H1 (cell line): ENCODE measurements at regions not wholly inside any gene's neighbourhood (a gene's known extent, or its start where the extent isn't known, plus 50 kb on each side); places are given as distances from the start of the nearest gene placed in this dataset.

Experiments used
- CTCF ChIA-PET: fragments of 300-600 bp; sonication (Branson Sonifier 250); formaldehyde crosslinking; loops from one replicate; lab custom pipeline; 2021; ENCODE audit not compliant: partially characterized antibody; lab: Charles Lee
- POLR2A ChIA-PET: fragments of 300-600 bp; sonication (Branson Sonifier 250); formaldehyde crosslinking; loops from one replicate; lab custom pipeline; 2021; ENCODE audit warnings: inconsistent platforms; ENCODE audit not compliant: partially characterized antibody; lab: Charles Lee
- DNase-seq, 2 experiments: peaks; one replicate each; pipeline versions ENCODE4 v3.0.0 to v3.0.0-alpha.2; 2010 to 2022; ENCODE audit warnings: low spot score in 2 of 2, low read depth in 1 of 2, mixed read lengths in 1 of 2
- FAIRE-seq: peaks from 2 replicates; lab custom pipeline; 2011; peaks lifted over from hg19 to GRCh38; lab: Jason Lieb, UNC
- H2AFZ ChIP-seq: 2 replicates; pipeline ENCODE4 v1.8.1; 2012; ENCODE audit warnings: low read length, inconsistent platforms
- H2AK5ac ChIP-seq: 2 replicates; pipeline ENCODE4 v1.6.1; 2013; ENCODE audit warnings: low read depth, low read length
- H2BK120ac ChIP-seq: replicated peaks from 2 replicates; pipeline ENCODE3; 2013; ENCODE audit warnings: low read depth, low read length, inconsistent platforms
- H2BK12ac ChIP-seq: 2 replicates; pipeline ENCODE4 v1.6.1; 2013; ENCODE audit warnings: low read depth, low read length
- H2BK15ac ChIP-seq: 2 replicates; pipeline ENCODE4 v1.6.1; 2013; ENCODE audit warnings: low read length
- H2BK20ac ChIP-seq: 2 replicates; pipeline ENCODE4 v1.6.1; 2013; ENCODE audit warnings: low read length
- H2BK5ac ChIP-seq: 2 replicates; pipeline ENCODE4 v1.6.1; 2013; ENCODE audit warnings: low read depth, low read length
- H3K14ac ChIP-seq: 2 replicates; pipeline ENCODE4 v1.6.1; 2013; ENCODE audit warnings: inconsistent platforms; ENCODE audit not compliant: insufficient read length
- H3K18ac ChIP-seq: 2 replicates; pipeline ENCODE4 v1.6.1; 2013; ENCODE audit warnings: low read length; ENCODE audit errors: extremely low read depth
- H3K23ac ChIP-seq: 2 replicates; pipeline ENCODE4 v1.6.1; 2013; ENCODE audit warnings: inconsistent platforms; ENCODE audit not compliant: insufficient read length
- H3K23me2 ChIP-seq: 2 replicates; pipeline ENCODE4 v1.6.1; 2013; ENCODE audit warnings: low read depth, low read length
- H3K27ac ChIP-seq: 2 replicates; pipeline ENCODE4 v1.6.1; 2011; ENCODE audit warnings: low read depth, low read length, inconsistent platforms
- H3K27me3 ChIP-seq, 4 experiments: replicated peaks in 1 of 4; 1 replicate in 1 of 4; 2 replicates in 3 of 4; pipeline versions ENCODE4 v1.6.1 to v1.8.1; 2011 to 2013; ENCODE audit warnings: low read length in 3 of 4, mild to moderate bottlenecking in 3 of 4, inconsistent platforms in 2 of 4, mixed read lengths in 2 of 4, moderate library complexity in 1 of 4; ENCODE audit not compliant: control insufficient read depth in 3 of 4, insufficient read depth in 3 of 4; ENCODE audit errors: extremely low read depth in 1 of 4
- H3K36me3 ChIP-seq, 4 experiments: 2 replicates each; pipeline versions ENCODE4 v1.6.1 to v1.8.1; 2011 to 2013; ENCODE audit warnings: mild to moderate bottlenecking in 4 of 4, low read length in 3 of 4, moderate library complexity in 2 of 4, control low read depth in 1 of 4, inconsistent platforms in 1 of 4; ENCODE audit not compliant: insufficient read depth in 4 of 4, control insufficient read depth in 2 of 4
- H3K4ac ChIP-seq: replicated peaks from 2 replicates; pipeline ENCODE3; 2013; ENCODE audit warnings: low read length, low read depth, mixed read lengths, inconsistent platforms; ENCODE audit not compliant: insufficient read length
- H3K4me1 ChIP-seq, 4 experiments: replicated peaks in 1 of 4; 1 replicate in 1 of 4; 2 replicates in 3 of 4; pipeline versions ENCODE4 v1.6.1 to v1.8.1; 2011 to 2013; ENCODE audit warnings: low read length in 3 of 4, inconsistent platforms in 2 of 4, mixed read lengths in 1 of 4; ENCODE audit not compliant: insufficient read depth in 4 of 4, control insufficient read depth in 3 of 4
- H3K4me2 ChIP-seq, 2 experiments: 2 replicates each; pipeline versions ENCODE4 v1.6.1 to v1.8.1; 2011 to 2013; ENCODE audit warnings: low read depth in 2 of 2, low read length in 2 of 2, control low read depth in 1 of 2, inconsistent platforms in 1 of 2, mild to moderate bottlenecking in 1 of 2; ENCODE audit not compliant: insufficient read depth in 1 of 2
- H3K4me3 ChIP-seq, 4 experiments: fragments of 200-600, 300-600 bp in 1 of 4; sonication (generic), shearing (Covaris generic), sonication (Bioruptor Twin) in 1 of 4; 2 replicates each; pipeline versions ENCODE4 v1.5.1 to v1.8.1; 2011 to 2016; ENCODE audit warnings: low read length in 4 of 4, low read depth in 3 of 4, control low read depth in 2 of 4, inconsistent platforms in 2 of 4, mild to moderate bottlenecking in 2 of 4, mixed read lengths in 1 of 4, moderate library complexity in 1 of 4; ENCODE audit not compliant: insufficient read depth in 2 of 4; ENCODE audit errors: extremely low read depth in 1 of 4
- H3K56ac ChIP-seq: replicated peaks from 2 replicates; pipeline ENCODE3; 2013; ENCODE audit warnings: low read depth, mild to moderate bottlenecking, mixed read lengths, low read length, inconsistent platforms; ENCODE audit not compliant: insufficient read length
- H3K79me1 ChIP-seq: 2 replicates; pipeline ENCODE4 v1.6.1; 2013; ENCODE audit warnings: low read depth, low read length, control low read depth
- H3K79me2 ChIP-seq, 2 experiments: 2 replicates each; pipeline versions ENCODE4 v1.6.1 to v1.8.1; 2012 to 2013; ENCODE audit warnings: low read length in 2 of 2, mild to moderate bottlenecking in 2 of 2, inconsistent platforms in 1 of 2; ENCODE audit not compliant: insufficient read depth in 2 of 2, control insufficient read depth in 1 of 2
- H3K9ac ChIP-seq, 4 experiments: replicated peaks in 1 of 4; 1 replicate in 1 of 4; 2 replicates in 3 of 4; pipeline versions ENCODE4 v1.6.1 to v1.8.1; 2011 to 2013; ENCODE audit warnings: low read depth in 3 of 4, low read length in 3 of 4, control low read depth in 2 of 4, mild to moderate bottlenecking in 2 of 4, moderate library complexity in 2 of 4, inconsistent platforms in 1 of 4; ENCODE audit errors: extremely low read depth in 1 of 4
- H3K9me3 ChIP-seq, 2 experiments: 2 replicates each; pipeline versions ENCODE4 v1.6.1 to v1.8.1; 2012 to 2013; ENCODE audit warnings: mild to moderate bottlenecking in 2 of 2, moderate library complexity in 2 of 2, control low read depth in 1 of 2, inconsistent platforms in 1 of 2, low read depth in 1 of 2, low read length in 1 of 2, mixed read lengths in 1 of 2; ENCODE audit not compliant: insufficient read depth in 2 of 2
- H4K20me1 ChIP-seq, 2 experiments: replicated peaks in 1 of 2; 2 replicates each; pipeline versions ENCODE3 to v1.8.1; 2011 to 2013; ENCODE audit warnings: inconsistent platforms in 2 of 2, low read length in 2 of 2, mild to moderate bottlenecking in 1 of 2; ENCODE audit not compliant: insufficient read depth in 2 of 2, control insufficient read depth in 1 of 2
- H4K5ac ChIP-seq: 2 replicates; pipeline ENCODE4 v1.6.1; 2013; ENCODE audit warnings: low read length, low read depth, mixed read lengths, inconsistent platforms; ENCODE audit not compliant: insufficient read length
- H4K8ac ChIP-seq: 2 replicates; pipeline ENCODE4 v1.8.0; 2013; ENCODE audit warnings: mild to moderate bottlenecking, moderate library complexity, low read length, inconsistent platforms; ENCODE audit not compliant: insufficient read depth; ENCODE audit errors: extremely low read depth
- H4K91ac ChIP-seq: replicated peaks from 2 replicates; pipeline ENCODE3; 2013; ENCODE audit warnings: low read length, mixed read lengths, inconsistent platforms; ENCODE audit not compliant: insufficient read length
- ATF2 ChIP-seq: IDR thresholded peaks from 2 replicates; pipeline ENCODE4 v1.6.1; 2012; ENCODE audit warnings: low read length, inconsistent platforms
- CBX8 ChIP-seq: fragments of 300-800, 300-1000 bp; sonication (generic); IDR thresholded peaks from 2 replicates; pipeline ENCODE4 v1.7.1; 2016; ENCODE audit warnings: low read depth, low read length, borderline replicate concordance
- CEBPB ChIP-seq: IDR thresholded peaks from 2 replicates; pipeline ENCODE4 v1.6.1; 2012; ENCODE audit warnings: low read depth, low read length
- CTBP2 ChIP-seq: IDR thresholded peaks from 2 replicates; pipeline ENCODE4 v1.7.0; 2011; ENCODE audit warnings: borderline replicate concordance, mild to moderate bottlenecking, moderate library complexity, mixed read lengths, low read length; ENCODE audit not compliant: insufficient read depth, insufficient read length
- EGR1 ChIP-seq: IDR thresholded peaks from 2 replicates; pipeline ENCODE4 v1.6.1; 2011; ENCODE audit warnings: low read depth, low read length, borderline replicate concordance
- HDAC6 ChIP-seq: IDR thresholded peaks from one replicate; pipeline ENCODE4 v1.7.1; 2012; ENCODE audit warnings: low read depth, mild to moderate bottlenecking, inconsistent platforms, low read length, moderate library complexity
- JUN ChIP-seq: IDR thresholded peaks from 2 replicates; pipeline ENCODE4 v1.6.1; 2011; ENCODE audit warnings: low read depth, mild to moderate bottlenecking, improper control_type of control experiment, low read length
- POU5F1 ChIP-seq: IDR thresholded peaks from 2 replicates; pipeline ENCODE4 v1.6.1; 2011; ENCODE audit warnings: low read depth, mild to moderate bottlenecking, low read length, moderate library complexity
- RXRA ChIP-seq: IDR thresholded peaks from 2 replicates; pipeline ENCODE4 v1.6.1; 2011; ENCODE audit warnings: low read depth, mild to moderate bottlenecking, low read length, moderate library complexity; ENCODE audit not compliant: insufficient read depth
- SAP30 ChIP-seq: fragments of 300-600 bp; sonication (generic); IDR thresholded peaks from 2 replicates; pipeline ENCODE4 v1.7.1; 2012; ENCODE audit warnings: low read length, moderate library complexity, mild to moderate bottlenecking, inconsistent platforms; ENCODE audit not compliant: insufficient read depth, insufficient replicate concordance
- SIX5 ChIP-seq: IDR thresholded peaks from 2 replicates; pipeline ENCODE4 v1.6.1; 2011; ENCODE audit warnings: mild to moderate bottlenecking, low read depth, low read length
- SP2 ChIP-seq: IDR thresholded peaks from 2 replicates; pipeline ENCODE4 v1.6.1; 2012; ENCODE audit warnings: mild to moderate bottlenecking, low read length, inconsistent platforms
- TAF1 ChIP-seq: IDR thresholded peaks from 2 replicates; pipeline ENCODE4 v1.6.1; 2011; ENCODE audit warnings: mild to moderate bottlenecking, low read depth, low read length
- TCF12 ChIP-seq: IDR thresholded peaks from 2 replicates; pipeline ENCODE4 v1.6.1; 2011; ENCODE audit warnings: low read depth, mild to moderate bottlenecking, low read length
- WGBS, 2 experiments: shearing (Covaris generic) in 1 of 2; methylation state at CpG; one replicate each; pipeline versions ENCODE4 v1.1.6 to v1.1.7; 2013 to 2015; ENCODE audit warnings: low lambda C conversion rate in 2 of 2, mixed read lengths in 2 of 2, inconsistent platforms in 1 of 2, low coverage in 1 of 2, missing lambda C conversion rate in 1 of 2; ENCODE audit not compliant: insufficient replicate concordance in 2 of 2, insufficient coverage in 1 of 2, insufficient read length in 1 of 2; ENCODE audit errors: extremely low coverage in 1 of 2, missing lambda C conversion rate in 1 of 2; 5-methylcytosine and 5-hydroxymethylcytosine counted together

- no peak overlapping the region for H2BK20ac ChIP-seq
- no peak for DNase-seq
- H3K4me3 ChIP-seq: no peak overlapping the region
- no peaks in the 10 kb centered on the region for H3K4me1 ChIP-seq
- ChIA-PET POLR2A (no interaction called here), CTCF (interaction anchor here (0.6 to 0.9 kb wide), 5 partner anchors 9 to 333 kb away, joined by 3 to 7 read pairs (median 3); no protein-coding TSS in a partner anchor)
- no peak overlapping the region for H3K4ac ChIP-seq
- no peak overlapping the region for H4K8ac ChIP-seq
- no peaks in the 10 kb centered on the region for H3K27me3 ChIP-seq
- H3K23me2 ChIP-seq: no peaks in the 10 kb centered on the region
- H3K18ac ChIP-seq: no peak overlapping the region
- no peak overlapping the region for H2AK5ac ChIP-seq
- H2BK120ac ChIP-seq: no peak overlapping the region
- no peaks in the 10 kb centered on the region for H4K20me1 ChIP-seq
- no peak overlapping the region for H2BK15ac ChIP-seq
- H3K27ac ChIP-seq: no peak overlapping the region
- H2BK5ac ChIP-seq: no peak overlapping the region
- H2BK12ac ChIP-seq: no peak overlapping the region
- no peak overlapping the region for H3K4me2 ChIP-seq
- H3K79me1 ChIP-seq: no peaks in the 10 kb centered on the region
- no peaks in the 10 kb centered on the region for H3K79me2 ChIP-seq
- H2AFZ ChIP-seq: no peak overlapping the region
- FAIRE-seq: no peak
- no peak overlapping the region for H3K14ac ChIP-seq
- 72% methylated on average over 2 of the region's 2 CpGs; no CpG with 5 or more reads in 1 of the 2 experiments for WGBS, 2 experiments
- H3K23ac ChIP-seq: no peak overlapping the region
- no peak overlapping the region for H3K9ac ChIP-seq
- H4K91ac ChIP-seq: no peak overlapping the region
- no peaks in the 10 kb centered on the region for H3K36me3 ChIP-seq
- H3K9me3 ChIP-seq: peaks cover 7 to 14% of the 10 kb centered on the region in 2 experiments
- H3K56ac ChIP-seq: no peak overlapping the region
- no peak overlapping the region for H4K5ac ChIP-seq
- TF ChIP-seq POU5F1 (no peak), TAF1 (no peak), HDAC6 (no peak), EGR1 (no peak), CEBPB (no peak), SP2 (no peak), SAP30 (no peak), CBX8 (no peak), TCF12 (no peak), ATF2 (no peak), CTBP2 (no peak), RXRA (no peak), SIX5 (no peak), JUN (no peak)
Measured at GRCh38 chr3:102037791-102038190, 188.5 kb downstream of the NFKBIZ start.
